GM18520 (cell line): ENCODE measurements at regions not wholly inside any gene's neighbourhood (a gene's known extent, or its start where the extent isn't known, plus 50 kb on each side); places are given as distances from the start of the nearest gene placed in this dataset.
"Not testable (repeated sequence)": the region's sequence is repeated elsewhere in the genome, so short reads cannot be mapped to it uniquely, and the experiment has no call there.

ENCODE experiments used
- ATAC-seq: cut with Tn5 transposase; IDR thresholded peaks from one replicate; pipeline ENCODE4 v1.9.1; 2021; ENCODE audit not compliant: unreplicated experiment

DNA sequence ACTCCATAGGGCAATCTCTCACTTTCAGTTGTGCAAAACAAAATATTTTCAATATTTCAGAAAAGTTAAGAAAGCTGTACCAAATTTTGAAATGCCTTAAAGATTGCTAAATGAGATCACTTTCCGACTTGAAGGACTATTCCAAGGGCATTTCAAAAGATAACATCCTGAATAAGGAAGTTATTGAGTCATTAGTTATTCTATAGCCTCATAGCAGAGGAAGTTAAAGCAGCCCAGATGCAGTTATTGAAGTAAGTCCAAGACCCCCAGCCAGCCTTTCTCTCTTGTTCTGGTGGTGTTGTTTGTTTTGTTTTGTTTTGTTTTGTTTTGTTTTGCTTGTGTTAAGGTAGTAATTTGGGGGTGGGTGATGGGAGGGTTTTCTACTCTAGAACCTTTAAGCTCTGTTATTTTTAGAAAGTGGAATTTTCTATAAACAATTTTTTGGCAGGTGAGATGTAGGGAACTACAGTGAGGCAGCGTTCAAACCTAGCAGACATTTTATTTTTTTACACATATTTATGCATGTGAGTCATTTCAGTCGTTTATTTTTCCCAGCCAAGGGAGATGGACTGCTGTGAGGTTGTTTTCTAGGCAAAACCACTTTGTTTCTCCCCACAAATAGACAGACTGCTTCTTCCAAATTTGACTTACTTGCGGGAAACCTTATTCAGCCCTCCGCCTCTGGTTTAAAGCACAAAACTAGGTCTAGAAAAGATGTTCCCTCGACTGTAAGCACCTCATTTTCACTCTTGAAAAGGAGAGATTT, 216.3 kb upstream of the ARPP21 start:
- ATAC-seq, result no peak

DNA sequence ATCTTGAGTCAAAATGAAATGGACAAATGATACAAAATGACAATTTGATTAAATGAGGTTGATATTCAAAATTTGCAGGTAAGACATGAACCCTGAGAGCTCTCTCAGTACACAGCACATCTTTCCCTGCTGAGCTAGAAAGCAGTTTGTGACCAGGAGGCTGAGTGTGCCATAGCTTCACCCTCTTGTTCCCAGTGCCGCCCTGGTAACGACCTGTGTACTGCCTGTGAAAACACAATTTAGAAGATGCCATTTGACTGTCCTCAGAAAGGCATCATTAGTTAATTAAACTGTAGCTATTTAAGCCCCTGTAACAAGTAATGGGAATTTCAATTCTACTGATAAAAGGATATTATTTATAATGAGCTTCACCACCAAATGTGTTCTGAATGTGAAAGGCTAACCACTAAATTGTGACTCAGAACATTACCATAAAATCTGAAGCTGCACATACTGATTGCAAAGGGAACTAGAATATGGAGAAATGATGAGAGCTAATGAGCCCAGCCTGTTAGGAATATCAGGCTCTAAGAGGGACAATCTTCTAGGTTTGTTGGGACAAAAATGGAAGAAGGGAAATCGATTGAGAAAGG, 212.9 kb upstream of the ARPP21 start:
- no peak for ATAC-seq

DNA sequence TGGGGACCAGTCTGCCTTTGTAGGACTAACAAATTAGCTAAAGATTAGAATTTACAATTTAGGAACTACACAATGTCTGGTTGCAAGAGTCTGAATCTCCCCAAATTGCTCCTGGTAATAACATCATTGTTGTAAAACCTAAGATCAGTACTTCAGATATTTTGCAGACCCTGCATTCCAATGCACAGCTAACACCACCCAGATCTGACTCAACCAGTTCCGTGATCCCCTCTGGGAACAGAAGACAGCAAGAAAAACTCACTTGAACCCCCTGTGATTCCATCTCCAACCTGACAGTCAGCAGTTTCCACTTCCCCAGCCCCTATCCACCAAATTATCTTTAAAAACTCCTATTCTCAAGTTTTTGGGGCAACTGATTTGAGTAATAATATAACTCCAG, 201.9 kb upstream of the ARPP21 start:
- no peak for ATAC-seq

DNA sequence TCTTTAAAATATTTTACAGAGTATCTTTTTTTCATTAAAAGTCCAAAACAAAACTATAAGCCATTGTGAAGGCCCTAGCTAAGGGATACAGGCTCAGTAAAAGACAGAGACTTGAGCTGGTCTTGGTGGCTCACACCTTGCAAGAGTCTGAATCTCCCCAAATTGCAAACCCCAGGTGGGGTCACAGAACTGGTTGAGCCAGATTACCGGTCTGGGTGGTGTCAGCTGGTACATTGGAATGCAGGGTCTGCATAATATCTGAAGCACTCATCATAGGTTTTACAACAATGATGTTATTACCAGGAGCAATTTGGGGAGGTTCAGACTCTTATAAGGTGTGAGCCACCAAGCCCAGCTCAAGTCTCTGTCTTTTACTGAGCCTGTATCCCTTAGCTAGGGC, 201.2 kb upstream of the ARPP21 start:
- no peak for ATAC-seq

DNA sequence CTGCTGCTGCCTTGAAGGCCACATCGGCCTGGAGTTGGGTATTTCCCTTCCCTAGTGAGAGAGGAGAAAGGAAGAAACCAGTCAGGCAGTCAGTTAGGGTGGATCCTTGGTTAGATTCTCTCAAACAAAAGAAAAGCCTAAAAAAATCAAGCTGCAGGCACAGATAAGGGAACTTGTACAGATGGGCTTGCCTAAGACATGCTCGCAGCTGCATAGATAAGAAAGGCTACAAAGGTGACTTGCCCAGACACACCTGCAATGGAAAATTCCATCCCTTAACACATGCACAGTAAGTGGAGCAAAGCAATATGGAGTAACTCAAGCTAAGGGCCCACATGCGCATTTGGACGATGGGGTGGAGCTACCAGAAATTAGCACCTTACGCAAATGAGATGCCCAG, 199.7 kb upstream of the ARPP21 start:
- no peak for ATAC-seq

DNA sequence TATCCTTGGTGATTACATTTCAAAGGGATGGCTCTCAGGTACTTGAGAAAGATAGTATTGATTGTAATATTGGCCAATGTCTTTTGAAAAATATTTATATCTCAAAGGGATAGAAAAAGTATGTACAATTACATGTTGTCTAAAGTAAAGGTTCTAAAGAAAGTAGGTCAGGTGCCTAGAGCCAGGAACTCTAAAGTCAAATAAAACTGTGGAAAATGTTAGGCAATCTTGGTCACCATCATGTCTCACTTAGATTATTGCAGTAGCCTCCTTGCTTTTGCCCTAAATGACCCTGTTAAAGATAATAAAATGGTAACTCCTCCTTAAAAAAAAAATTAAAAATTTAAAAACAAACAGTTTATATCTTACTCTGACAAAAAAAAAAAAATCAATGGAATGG, 198.5 kb upstream of the ARPP21 start:
- no peak for ATAC-seq

DNA sequence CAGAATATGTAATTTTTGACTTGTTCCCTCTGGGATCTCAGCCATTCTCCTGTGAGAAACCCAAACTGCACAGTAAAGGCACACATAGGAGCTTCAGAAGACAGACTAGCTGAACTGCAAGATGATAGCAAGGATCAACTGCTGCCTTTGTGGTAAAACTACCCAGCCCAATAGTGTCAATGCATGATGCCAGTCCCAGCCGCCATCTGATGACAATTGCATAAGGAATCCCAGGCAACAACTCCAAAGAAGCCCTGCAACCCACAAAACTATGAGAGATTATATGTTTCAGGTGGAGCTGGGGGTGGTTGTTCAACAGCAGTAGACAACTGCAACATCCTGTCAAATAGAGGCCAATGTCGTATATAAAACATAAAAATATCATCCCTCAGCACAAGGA, 192.4 kb upstream of the ARPP21 start:
- ATAC-seq, result no peak

DNA sequence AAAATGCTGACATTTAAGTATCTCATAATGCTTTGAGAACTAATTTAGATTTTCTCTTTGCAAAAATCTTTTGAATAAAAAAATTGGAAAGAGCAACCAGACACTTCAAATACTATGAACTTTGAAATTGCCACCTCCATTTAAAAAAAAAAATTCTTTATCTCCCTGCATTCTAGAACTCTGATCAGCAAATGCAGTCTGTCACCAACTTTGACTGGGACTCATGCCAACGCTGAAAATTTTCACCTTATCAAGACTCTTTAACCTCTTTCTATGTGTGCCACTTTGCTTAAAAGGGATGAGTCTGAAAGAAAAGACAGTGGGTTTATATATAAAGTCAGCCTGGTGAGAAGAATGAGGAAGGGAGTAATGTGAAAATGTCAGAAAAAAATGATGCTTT, 191.2 kb upstream of the ARPP21 start:
- no peak for ATAC-seq

DNA sequence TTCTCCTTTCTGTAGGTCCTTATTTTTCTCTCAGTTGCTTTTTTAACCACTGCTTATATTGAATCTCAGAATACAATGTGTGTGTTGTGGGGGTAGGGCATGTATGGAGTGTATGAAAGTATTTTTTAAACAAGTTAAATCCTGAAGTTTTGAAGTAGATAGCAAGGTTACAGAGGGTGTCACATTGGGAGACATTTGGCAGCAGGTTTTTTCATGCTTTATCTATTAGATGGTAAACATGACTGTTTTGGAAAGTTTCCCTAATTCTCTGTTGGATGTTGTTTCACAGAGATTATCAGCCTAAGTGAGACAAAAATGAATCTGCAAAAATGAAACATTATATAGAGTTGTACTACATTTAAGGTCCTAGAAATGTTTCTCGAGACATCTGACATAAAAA, 190.6 kb upstream of the ARPP21 start:
- no peak for ATAC-seq

DNA sequence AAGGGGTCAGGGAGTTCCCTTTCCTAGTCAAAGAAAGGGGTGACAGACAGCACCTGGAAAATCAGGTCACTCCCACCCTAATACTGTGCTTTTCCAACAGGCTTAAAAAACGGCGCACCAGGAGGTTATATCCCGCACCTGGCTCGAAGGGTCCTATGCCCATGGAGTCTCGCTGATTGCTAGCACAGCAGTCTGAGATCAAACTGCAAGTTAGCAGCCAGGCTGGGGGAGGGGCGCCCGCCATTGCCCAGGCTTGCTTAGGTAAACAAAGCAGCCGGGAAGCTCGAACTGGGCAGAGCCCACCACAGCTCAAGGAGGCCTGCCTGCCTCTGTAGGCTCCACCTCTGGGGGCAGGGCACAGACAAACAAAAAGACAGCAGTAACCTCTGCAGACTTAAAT, 184.5 kb upstream of the ARPP21 start:
- not testable (repeated sequence) for ATAC-seq

DNA sequence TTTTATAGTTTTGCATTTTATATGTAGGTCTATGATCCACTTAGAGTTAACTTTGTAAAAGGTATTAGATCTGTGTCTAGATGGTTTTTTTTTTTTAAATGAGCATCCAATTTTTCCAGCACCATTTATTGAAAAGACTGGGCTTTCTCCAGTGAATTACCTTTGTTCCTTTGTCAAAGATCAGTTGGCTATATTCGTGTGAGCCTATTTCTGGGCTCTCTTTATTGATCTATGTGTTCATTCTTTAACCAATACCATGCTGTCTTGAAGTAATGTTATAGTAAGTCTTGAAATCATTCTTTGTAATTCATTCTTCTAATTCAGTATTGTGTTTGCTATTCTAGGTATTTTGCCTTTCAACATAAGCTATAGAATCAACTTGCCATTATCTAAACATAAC, 165.4 kb upstream of the ARPP21 start:
- ATAC-seq, result no peak

DNA sequence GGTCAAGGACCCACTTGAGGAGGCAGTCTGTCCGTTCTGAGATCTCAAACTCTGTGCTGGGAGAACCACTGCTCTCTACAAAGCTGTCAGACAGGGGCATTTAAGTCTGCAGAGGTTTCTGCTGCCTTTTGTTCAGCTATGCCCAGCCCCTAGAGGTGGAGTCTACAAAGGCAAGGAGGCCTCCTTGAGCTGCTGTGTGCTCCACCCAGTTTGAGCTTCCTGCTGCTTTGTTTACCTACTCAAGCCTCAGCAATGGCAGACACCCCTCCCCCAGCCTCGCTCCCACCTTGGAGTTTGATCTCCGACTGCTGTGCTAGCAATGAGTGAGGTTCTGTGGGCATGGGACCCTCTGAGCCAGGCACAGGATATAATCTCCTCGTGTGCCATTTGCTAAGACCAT, 156.8 kb upstream of the ARPP21 start:
- ATAC-seq, result not testable (repeated sequence)

DNA sequence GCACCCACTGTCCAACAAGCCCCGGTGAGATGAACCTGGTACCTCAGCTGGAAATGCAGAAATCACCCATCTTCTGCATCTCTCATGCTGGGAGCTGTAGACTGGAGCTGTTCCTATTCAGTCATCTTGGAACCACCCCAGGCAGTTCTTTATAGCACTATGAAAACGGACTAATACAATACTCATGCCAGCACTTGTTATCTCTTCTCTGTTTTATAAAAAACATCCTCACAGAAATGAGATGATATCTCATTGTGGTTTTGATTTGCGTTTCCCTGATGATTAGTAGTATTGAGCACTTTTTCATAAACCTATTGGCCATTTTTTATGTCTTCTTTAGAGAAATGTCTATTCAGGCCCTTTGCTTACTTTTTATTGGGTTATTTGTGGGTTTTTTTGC, 156.2 kb upstream of the ARPP21 start:
- ATAC-seq, result no peak

DNA sequence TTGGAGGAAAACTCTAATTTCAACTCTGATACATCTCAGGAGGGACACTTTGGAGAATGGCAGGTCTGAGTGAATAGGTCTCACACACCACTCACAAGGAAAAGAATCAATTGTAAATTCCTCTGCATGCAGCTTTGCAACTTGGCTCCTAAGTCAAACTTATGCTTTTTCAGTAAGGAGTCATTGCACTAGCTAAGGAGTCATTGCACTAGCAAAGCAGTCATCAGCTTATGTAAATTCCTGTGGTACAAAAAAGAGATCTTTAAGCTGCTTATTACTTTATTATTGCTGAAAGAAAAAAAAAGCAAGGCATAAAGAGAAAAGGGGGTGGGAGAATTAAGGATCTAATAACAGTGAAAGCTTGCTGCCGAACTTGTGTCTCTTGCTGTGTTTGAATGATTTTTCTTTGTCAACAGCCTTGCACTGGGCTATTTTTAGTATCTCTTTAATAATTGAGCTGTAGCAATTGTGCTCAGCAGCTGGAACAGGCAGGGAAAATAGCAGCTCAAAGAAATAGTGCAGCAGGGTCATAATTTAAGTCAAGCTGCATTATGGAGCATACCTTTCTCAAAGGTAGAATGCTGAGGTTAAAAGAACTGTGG, 154.3 kb upstream of the ARPP21 start:
- no peak for ATAC-seq

DNA sequence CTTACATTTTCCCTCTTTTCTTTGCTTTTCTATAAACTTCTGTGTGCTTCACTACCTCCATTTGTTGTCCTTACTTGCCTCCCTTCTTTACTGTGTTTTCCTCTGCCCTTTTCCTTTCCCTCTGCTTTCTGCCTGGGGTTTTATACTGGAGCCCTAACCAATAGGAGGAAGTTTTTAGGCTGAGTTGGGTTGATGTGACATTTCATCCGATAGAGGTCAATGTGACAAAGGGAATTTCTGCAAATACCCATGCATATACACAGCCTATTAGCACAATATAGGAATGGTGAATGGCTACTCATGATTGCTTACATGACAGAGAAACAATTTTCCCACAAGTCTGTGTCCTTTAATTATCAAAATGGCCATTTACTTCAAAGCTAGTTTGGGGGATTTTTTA, 153.0 kb upstream of the ARPP21 start:
- no peak for ATAC-seq

DNA sequence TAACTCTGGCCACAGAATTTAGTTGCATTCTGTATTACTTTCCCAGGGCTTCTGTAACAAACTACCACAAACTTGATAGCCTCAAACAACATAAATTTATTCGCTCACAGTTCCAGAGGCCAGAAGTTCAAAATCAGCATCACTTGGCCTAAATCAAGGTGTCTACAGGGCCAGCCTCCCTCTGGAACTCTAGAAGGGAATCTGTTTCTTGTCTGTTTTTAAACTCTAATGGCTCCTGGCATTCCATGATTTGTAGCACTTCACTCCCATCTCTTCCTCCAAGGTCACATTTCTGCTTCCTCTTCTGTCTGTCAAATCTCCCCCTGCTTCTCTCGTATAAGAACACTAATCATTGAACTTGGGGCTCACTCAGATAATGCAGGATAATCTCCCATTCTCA, 151.9 kb upstream of the ARPP21 start:
- no peak for ATAC-seq

DNA sequence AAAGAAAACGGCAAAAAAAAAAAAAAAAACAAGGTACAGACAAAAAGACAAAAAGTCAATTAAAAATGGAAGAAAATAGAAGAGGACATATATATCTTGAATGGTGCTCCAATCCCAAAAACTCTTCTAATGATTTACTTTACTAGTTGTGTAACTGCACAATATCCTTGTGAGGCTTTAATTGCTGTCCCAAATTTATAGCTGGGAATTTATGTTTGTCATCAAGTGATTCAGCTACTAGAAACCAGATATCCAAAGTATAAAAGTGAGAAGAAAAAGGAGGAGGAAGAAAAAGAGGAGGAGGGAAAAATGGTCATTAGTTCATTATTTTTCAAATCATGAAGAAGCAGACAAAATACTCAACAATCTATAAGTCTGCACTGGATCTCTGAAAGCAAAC, 150.8 kb upstream of the ARPP21 start:
- no peak for ATAC-seq

DNA sequence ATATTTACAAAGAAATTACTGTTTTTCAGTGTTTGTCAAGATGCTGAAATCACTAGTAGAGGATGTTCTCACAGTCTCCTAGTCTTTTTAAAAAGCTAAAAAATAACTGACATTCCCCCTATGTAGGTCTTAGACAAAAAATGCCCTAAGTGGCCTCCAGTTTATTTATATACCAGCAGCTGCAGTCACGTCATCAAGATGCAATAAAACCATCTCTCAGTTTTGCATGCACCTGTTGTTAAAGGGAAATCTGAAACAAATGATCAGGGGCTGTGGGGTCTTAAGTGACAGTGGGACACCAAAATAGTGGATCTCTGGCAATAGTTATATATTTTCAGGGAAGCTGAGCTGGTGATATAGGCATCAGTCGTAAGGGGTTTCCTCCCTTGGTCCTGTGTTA, 146.5 kb upstream of the ARPP21 start:
- no peak for ATAC-seq

DNA sequence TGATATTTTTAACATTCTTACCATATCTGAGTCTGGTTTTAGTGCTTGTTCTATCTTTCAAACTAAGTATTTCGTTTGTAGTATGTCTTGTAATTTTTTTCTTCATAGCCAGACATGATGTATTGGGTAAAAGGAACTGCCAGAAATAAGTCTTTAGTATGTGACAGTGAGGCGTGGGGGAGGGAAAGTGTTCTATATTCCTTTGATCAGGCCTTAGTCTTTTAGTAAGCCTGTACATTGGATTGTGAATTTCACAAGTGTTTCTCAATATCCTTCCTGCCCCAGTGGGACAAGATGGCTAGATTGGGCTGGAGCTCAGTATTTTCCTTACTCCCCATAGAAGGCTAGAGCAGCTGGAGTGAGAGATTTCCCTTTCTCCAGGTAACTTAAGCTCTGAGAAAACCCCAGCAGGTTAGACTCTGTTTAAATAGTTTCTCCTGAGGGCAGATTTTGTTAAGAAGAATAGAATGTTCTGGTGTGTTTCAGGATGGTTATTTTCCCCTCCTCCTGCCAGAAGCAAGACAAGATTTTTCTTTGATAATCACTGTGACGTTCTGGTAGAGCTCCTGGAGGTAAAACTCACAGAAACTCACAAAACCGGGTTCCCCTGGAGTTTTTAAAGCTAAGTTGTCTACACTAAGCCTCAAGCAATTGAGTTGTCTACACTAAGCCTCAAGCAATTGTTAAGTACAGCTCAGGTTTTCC, 140.7 kb upstream of the ARPP21 start:
- ATAC-seq, result no peak

DNA sequence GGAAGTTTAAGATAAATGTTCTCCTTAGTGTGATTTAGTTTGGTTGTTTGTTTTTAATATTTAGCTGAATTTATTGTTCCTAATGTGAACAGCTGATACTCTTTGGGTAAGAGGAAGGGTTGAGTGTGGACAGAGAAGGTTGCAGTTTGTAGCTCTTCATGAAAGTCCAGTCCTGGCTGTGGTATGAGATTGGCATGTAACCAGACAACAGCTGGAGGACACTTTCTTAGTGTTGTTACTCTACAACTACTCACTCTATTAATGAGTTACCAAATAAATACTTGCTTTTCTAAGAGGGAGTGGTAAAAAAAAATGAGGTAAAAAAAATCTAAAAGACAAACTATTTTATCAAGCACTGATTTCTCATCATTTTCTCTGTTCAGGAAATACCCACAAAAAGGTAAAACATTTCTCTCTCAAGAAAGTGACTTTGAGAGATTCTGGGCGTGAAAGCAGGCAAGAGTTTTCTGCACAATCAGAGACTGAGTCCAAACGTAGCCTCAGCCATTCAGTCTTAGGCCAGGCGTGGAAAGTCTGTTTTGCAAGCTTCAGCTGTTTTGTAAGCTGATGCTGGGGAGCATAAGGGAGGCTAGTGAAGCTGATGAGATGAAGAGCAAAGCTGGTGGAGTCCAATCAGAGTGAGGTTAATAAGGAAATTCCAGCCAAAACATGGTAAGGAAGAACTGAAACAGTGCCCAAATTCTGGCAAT, 138.5 kb upstream of the ARPP21 start:
- no peak for ATAC-seq

DNA sequence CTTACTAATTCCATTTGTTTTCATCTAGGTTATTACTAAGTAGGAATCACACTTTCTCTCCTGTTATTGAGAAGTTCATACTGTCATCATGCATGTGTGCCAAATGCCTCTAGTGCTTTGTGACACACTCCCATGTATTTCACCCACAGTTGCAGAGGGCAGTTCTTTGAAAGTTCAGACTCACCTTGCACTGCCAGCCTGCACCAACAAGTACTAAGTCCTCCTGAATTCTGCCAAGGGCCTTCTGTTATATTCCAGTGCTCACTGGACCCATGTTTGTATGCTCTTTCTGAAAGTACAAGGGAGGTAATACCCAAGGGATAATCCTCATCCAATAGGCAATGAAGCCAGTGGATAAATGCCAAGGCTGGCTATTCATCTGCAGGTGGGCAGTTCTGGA, 136.6 kb upstream of the ARPP21 start:
- no peak for ATAC-seq
